DMS153 treated with DMSO at 0.1 percent for 48 hours (cell line): ENCODE measurements at regions not wholly inside any gene's neighbourhood (a gene's known extent, or its start where the extent isn't known, plus 50 kb on each side); places are given as distances from the start of the nearest gene placed in this dataset.

Experiments used
- DNase-seq: peaks from one replicate; lab custom pipeline; 2025; ENCODE audit not compliant: unreplicated experiment; lab: John Stamatoyannopoulos, UW

GRCh38 chr14:36083317-36083716 lies 93.2 kb downstream of the PTCSC3 start:
- no peak for DNase-seq

GRCh38 chr14:36078080-36078479 lies 98.4 kb downstream of the PTCSC3 start:
- no peak for DNase-seq

- no peak for DNase-seq
Observed at GRCh38 chr14:36076197-36076596, 100.3 kb downstream of the PTCSC3 start.

DNA sequence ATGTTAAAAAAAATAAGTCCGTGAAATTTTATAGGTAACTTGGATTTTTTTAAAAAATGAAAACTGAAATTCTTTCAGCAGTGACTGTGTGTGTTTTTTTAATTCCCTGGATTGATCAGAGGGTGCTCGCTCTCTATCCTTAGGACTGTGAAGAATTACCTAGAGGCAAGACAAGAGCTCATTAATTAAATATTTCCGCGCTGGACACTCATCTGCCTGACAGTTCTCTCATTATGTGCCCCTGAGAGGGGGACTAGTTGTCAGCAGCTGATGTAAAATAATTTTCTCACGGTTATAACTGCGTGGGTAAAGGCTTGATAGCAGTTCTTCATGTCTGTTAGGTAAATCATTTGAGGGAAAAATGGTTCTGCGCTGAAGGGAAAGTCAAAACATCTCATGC lies 101.3 kb downstream of the PTCSC3 start:
- no peak for DNase-seq

DNA sequence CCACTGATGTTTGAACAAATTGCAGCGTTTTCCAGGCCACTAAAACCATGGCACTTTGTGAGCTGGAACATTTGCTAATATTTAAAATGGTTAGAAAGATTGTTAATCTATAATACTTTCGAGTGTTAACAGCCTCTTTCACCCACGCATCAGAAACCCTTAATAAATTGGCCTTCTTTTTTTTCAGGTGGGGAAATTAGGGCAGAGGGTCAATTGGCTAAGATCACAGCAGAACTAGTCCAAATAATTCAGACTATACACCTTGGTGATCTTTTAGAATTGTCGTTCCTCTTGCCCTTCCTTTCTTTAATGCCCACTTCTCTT lies 105.8 kb downstream of the PTCSC3 start:
- DNase-seq, result no peak

GRCh38 chr14:36070031-36070719 lies 106.3 kb downstream of the PTCSC3 start:
- DNase-seq, result peak; percentile 81

GRCh38 chr14:36069535-36069900 lies 107.0 kb downstream of the PTCSC3 start:
- DNase-seq, result peak; percentile 11

DNA sequence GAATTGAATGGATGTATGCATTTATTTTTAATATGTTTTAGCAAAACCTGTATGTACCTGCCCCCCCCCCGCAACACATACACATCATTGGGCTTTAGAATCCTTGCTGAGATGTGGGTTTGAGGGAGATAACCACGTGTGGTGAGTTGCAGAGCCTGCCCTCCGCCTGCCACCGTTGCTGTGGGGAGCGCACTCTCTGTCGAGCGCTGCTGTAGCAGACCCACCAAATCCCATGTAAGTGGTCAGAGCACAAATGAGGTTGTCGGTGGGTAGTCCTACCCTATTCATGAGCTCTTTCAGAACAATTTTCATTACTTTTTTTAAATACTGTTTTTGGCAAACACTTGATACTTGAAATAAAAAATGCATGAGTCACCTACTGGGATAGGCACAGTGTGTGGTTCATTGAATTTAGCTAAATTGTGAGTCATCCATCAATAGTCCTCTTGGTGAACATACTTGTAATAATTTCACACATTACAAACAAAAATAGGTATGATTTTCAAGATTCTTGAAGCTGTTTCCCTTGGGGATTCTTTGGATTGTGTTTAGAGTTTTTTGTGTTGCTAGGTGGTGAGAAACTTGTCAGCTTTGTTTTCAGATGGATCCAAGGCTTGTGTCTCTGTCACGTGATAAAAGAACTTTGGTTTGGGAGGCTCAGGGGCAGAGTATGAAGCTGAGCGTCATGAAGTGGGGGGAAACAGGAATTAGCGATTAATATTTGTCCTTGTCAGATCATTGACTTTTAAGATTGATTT lies 107.6 kb downstream of the PTCSC3 start:
- no peak for DNase-seq

GRCh38 chr14:36067428-36068187 lies 108.9 kb downstream of the PTCSC3 start:
- DNase-seq, result peak; percentile 60

DNA sequence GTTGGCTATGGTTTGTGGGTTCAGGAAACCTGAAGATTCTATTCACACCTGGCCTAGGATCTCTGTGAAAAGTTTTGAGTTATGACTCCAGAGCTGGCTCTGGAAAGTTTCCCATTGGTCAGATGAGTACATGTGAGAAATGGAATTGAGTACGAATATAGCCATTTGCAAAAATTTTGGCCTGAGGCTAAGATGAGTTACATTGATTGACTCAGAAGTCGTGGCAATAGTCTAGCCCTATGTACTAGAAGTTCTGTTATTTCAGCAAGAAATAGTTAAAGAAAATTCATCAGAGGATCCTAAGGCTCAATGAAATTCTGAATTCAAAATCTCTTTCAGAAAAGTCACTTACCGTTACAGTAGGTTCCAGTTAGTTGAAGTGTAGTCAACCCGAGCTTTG lies 109.9 kb downstream of the PTCSC3 start:
- DNase-seq, result no peak

DNA sequence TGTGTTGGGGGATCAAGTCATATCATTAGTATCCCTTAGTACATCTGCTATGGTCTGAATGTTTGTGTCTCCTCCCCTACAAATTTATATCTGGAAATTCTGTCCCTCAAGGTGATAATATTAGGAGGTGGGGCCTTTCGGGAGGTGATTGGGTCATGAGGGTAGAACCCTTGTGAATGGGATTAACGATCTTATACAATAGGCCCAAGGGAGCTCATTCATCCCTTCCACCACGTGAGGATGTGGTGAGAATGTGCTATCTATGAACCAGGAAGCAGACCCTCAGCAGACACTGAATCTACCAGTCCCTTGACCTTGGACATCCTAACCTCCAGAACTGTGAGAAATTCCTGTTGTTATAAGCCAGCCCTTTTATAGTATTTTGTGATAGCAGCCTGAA lies 110.7 kb downstream of the PTCSC3 start:
- DNase-seq, result no peak

DNA sequence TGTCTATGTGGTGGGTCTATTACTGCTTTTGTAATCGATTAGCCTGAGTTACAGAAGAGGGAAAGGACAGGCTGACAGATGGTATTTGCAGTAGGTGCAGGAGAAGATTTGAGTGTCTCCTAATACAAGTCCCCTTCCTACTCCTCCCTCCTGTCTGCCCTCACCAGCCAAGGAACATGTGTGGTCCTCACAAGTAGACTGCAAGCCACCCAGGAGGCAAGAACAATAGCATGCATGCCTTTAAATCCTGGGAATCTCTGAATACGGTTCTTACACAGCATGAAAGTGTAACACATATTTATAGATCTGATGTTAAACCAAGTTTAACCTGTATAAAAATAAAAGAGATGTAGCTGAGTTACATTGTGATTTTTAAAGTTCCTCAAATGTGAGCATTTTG lies 117.0 kb downstream of the PTCSC3 start:
- no peak for DNase-seq

- DNase-seq, result no peak
Observed at GRCh38 chr14:36057452-36058116, 118.9 kb downstream of the PTCSC3 start.

GRCh38 chr14:36056845-36057244 lies 119.7 kb downstream of the PTCSC3 start:
- no peak for DNase-seq

GRCh38 chr14:36055681-36056225 lies 120.8 kb downstream of the PTCSC3 start:
- DNase-seq, result no peak

DNA sequence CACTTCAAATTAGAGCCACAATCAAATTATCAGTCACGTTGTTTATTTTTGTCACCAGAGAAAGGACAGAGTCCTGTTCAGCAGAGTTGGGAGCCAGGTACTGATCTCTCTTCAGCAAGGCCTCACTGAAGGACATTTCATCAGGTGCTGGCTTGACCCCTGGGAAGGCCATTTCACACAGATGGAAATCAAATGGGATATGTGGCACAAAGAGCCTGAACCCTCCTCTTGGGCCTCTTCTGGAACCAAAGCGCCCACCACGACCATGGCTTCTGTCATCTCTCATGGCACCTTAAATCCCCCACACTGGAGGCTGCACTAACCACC lies 121.5 kb downstream of the PTCSC3 start:
- no peak for DNase-seq

GRCh38 chr14:36054353-36055051 lies 122.0 kb downstream of the PTCSC3 start:
- DNase-seq, result no peak

DNA sequence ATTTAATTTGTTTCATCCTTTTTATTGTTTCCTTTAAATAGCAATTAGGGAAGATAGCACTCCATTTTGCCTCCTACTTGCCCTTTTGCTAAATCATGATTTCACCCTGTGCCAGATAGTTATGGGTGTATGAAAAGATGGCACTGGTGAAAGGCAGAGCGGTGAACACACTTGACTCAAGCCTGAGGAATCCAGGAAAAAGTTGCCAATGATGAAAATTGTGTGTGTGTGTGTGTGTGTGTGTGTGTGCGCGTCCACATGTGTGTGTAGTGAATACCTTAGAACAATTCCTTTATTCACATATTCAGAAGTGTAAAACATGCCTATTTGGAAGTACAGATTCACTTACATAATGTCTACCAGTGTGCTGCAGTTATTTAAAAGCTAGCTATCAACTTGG lies 123.8 kb downstream of the PTCSC3 start:
- no peak for DNase-seq

DNA sequence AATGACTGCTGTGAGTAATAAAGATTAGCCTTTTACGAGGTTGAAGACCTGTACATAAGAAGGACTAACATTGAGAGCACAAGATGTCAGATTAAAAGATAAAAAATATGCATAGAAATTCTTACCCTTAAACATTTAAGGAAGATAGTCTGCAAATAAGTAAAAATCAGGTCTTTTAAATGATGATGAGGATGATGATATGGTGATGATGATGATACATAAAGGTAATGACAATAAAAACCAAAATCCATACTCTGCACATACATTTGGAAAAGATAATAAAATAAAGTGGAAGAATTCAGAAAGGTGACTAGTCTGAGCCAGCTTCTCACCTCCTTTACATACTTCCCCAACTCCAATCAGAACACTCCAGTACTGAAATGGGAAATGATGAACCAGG lies 124.5 kb downstream of the PTCSC3 start:
- no peak for DNase-seq

DNA sequence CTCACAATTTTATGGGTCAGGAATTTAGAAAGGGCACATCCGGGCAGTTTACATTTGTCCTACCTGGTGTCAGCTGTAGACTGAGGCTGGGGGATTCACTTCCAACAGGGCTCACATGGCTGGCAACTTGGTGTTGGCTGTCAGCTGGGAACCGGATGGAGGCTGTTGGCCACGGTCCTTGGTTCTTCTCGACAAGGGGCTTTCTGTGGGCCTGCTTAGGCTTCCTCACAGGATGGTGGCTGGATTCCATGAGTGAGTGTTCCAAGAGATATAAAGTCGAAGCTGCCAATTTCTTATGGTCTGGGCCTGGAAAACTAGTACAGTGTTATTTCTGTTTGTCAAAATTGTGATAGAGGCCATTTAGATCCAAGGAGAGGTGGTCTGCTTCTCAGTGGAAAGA lies 127.9 kb downstream of the PTCSC3 start:
- no peak for DNase-seq

DNA sequence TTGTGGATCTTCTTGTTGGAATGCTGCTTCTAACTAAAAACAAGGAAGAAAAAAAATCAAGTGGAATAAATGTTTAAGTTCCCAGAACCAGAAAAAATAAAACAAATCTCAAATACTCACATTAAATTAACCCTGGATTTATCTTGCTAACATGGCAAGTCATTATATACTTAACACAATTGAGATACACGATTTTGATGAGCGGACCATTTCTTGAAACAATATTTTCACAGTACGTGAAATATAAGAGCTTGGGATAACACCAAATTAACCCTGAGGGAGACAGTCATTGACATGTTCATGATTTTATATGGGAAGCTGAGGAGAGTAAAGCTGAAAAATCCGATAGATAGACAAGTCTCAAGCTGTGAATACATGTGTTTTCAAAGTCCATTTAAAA lies 128.6 kb downstream of the PTCSC3 start:
- no peak for DNase-seq
